ENCODE measurements at regions not wholly inside any gene's neighbourhood (a gene's known extent, or its start where the extent isn't known, plus 50 kb on each side); places are given as distances from the start of the nearest gene placed in this dataset.

- Histone ChIP-seq H3K9me3 (no peaks in the 10 kb centered on the region), H3K4me2 (no peak overlapping the region), H3K27ac (no peak overlapping the region), H3K4me3 (no peak overlapping the region), H3K4me1 (no peaks in the 10 kb centered on the region)
- 0% methylated on average over 1 of the region's 1 CpG for WGBS (ENCODE audit: missing lambda C conversion rate)
- ATAC-seq, result no peak
- FAIRE-seq, result no peak
- POLR2A ChIA-PET, result no interaction called here
- TF ChIP-seq TP53 (CRISPR knock-in tag; IDR thresholded peaks at IDR 0.05) (no peak), CHD4 (IDR thresholded peaks at IDR 0.05; ENCODE audit: borderline replicate concordance) (no peak), RARB (CRISPR knock-in tag; IDR thresholded peaks at IDR 0.05) (no peak), FOSB (CRISPR knock-in tag; IDR thresholded peaks at IDR 0.05) (no peak), BHLHE40 (IDR thresholded peaks at IDR 0.05; ENCODE audit: low read depth, low read length) (no peak), ATOH8 (CRISPR knock-in tag; IDR thresholded peaks at IDR 0.05; ENCODE audit: low read depth) (no peak), RCOR1 (IDR thresholded peaks at IDR 0.05; ENCODE audit: low read depth, low read length) (no peak), GATA3 (IDR thresholded peaks at IDR 0.05; ENCODE audit: borderline replicate concordance) (no peak), MAFK (IDR thresholded peaks at IDR 0.05; ENCODE audit: partially characterized antibody) (no peak), POLR2AphosphoS2 (conservative IDR thresholded peaks at IDR 0.05; ENCODE audit: low read length) (no peak)
- no peak for DNase-seq (ENCODE audit: low read depth in 1 of 2, low spot score in 1 of 2)
- CTCF ChIA-PET, result interaction anchor here (1.4 kb wide), 1 partner anchor 11 kb away, joined by 3 read pairs; no protein-coding TSS in a partner anchor
These were observed 265.1 kb upstream of the NEGR1 start for GRCh38 chr1:72547412-72547811.

- POLR2A ChIA-PET, result no interaction called here
- DNase-seq (ENCODE audit: low read depth in 1 of 2, low spot score in 1 of 2) (no peak), ATAC-seq (no peak), FAIRE-seq (no peak)
- Histone ChIP-seq H3K27ac (no peak overlapping the region), H3K9me3 (no peaks in the 10 kb centered on the region), H3K4me2 (no peak overlapping the region), H3K4me1 (no peaks in the 10 kb centered on the region), H3K4me3 (no peak overlapping the region)
- TF ChIP-seq MAZ (IDR thresholded peaks at IDR 0.05; ENCODE audit: borderline replicate concordance, low read depth, low read length) (no peak), NPAS2 (CRISPR knock-in tag; IDR thresholded peaks at IDR 0.05; ENCODE audit: borderline replicate concordance) (no peak), EP300 (IDR thresholded peaks at IDR 0.05) (no peak), MAFK (IDR thresholded peaks at IDR 0.05; ENCODE audit: partially characterized antibody) (no peak)
- CTCF ChIA-PET, result no interaction called here
- 0% methylated on average over 3 of the region's 4 CpGs for WGBS (ENCODE audit: missing lambda C conversion rate)
These were observed 258.3 kb upstream of the NEGR1 start for GRCh38 chr1:72540674-72541073.

GRCh38 chr1:72535470-72535869 lies 253.1 kb upstream of the NEGR1 start:
- Histone ChIP-seq H3K4me2 (no peak overlapping the region), H3K4me1 (no peaks in the 10 kb centered on the region), H3K4me3 (no peak overlapping the region), H3K9me3 (no peaks in the 10 kb centered on the region), H3K27ac (no peak overlapping the region)
- FAIRE-seq (no peak), ATAC-seq (no peak), DNase-seq (ENCODE audit: low read depth in 1 of 2, low spot score in 1 of 2) (no peak)
- TF ChIP-seq ESRRA (IDR thresholded peaks at IDR 0.05; ENCODE audit: borderline replicate concordance, low read length) (no peak), POLR2AphosphoS2 (conservative IDR thresholded peaks at IDR 0.05; ENCODE audit: low read length) (no peak), ELK1 (IDR thresholded peaks at IDR 0.05; ENCODE audit: low read depth, low read length) (no peak), USF2 (IDR thresholded peaks at IDR 0.05) (no peak), PBX3 (IDR thresholded peaks at IDR 0.05) (no peak), CBX8 (IDR thresholded peaks at IDR 0.05) (no peak), SMC3 (IDR thresholded peaks at IDR 0.05) (no peak), JUNB (IDR thresholded peaks at IDR 0.05) (no peak), JUN (IDR thresholded peaks at IDR 0.05) (no peak), HDAC2 (IDR thresholded peaks at IDR 0.05) (no peak), SREBF2 (IDR thresholded peaks at IDR 0.05) (no peak), CTCF (IDR thresholded peaks at IDR 0.05) (no peak), ATOH8 (CRISPR knock-in tag; IDR thresholded peaks at IDR 0.05; ENCODE audit: low read depth) (no peak), EHF (CRISPR knock-in tag; IDR thresholded peaks at IDR 0.05) (no peak), BCL3 (IDR thresholded peaks at IDR 0.05) (no peak), BHLHE40 (IDR thresholded peaks at IDR 0.05; ENCODE audit: low read depth, low read length) (no peak), RNF2 (IDR thresholded peaks at IDR 0.05; ENCODE audit: borderline replicate concordance, low read depth) (no peak)
- POLR2A ChIA-PET, result no interaction called here
- 2% methylated on average over 2 of the region's 2 CpGs for WGBS (ENCODE audit: missing lambda C conversion rate)
- CTCF ChIA-PET, result no interaction called here
